ENCODE measurements at regions not wholly inside any gene's neighbourhood (a gene's known extent, or its start where the extent isn't known, plus 50 kb on each side); places are given as distances from the start of the nearest gene placed in this dataset.
"Not testable (repeated sequence)": the region's sequence is repeated elsewhere in the genome, so short reads cannot be mapped to it uniquely, and the experiment has no call there.

GRCh38 chr15:25136119-25136518 is 181.3 kb downstream of the SNRPN start:
- Histone ChIP-seq H3K4me1 (no peaks in the 10 kb centered on the region), H3K9me3 (no peaks in the 10 kb centered on the region), H3K4me2 (no peak overlapping the region), H3K9ac (no peak overlapping the region), H4K20me1 (no peaks in the 10 kb centered on the region), H3K27me3 (no peaks in the 10 kb centered on the region), H3K4me3 (no peak overlapping the region), H3K27ac (no peak overlapping the region), H3K36me3 (no peaks in the 10 kb centered on the region)
- no peak for TF ChIP-seq Cebpa-rat (IDR thresholded peaks at IDR 0.05)

DNA sequence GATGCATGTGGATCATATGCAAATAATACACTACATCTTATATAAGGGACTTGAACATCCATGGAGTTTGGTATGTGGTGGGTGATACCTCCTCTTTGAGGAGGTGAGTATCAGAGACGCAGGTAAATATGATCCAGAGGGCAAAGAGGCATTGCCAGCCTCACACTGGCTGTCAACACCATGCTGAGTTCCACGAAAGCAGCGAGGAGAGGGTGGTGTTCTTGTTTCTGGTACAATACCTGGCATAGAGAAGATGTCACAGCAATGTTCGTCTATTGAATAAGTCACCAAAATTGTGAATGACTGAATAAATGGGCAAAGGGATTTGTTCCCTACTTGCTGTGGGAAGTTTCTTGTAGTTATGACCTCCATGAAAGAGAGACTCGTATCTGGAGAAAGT is 182.2 kb downstream of the SNRPN start:
- no peaks in the 10 kb centered on the region for H3K27me3 ChIP-seq
- no peaks in the 10 kb centered on the region for H3K4me1 ChIP-seq
- H3K9me3 ChIP-seq, result no peaks in the 10 kb centered on the region
- no peak overlapping the region for H3K4me2 ChIP-seq
- no peak overlapping the region for H3K4me3 ChIP-seq
- no peaks in the 10 kb centered on the region for H4K20me1 ChIP-seq
- H3K9ac ChIP-seq, result no peak overlapping the region
- no peaks in the 10 kb centered on the region for H3K36me3 ChIP-seq
- H3K27ac ChIP-seq, result no peak overlapping the region
- TF ChIP-seq Cebpa-rat (IDR thresholded peaks at IDR 0.05), result no peak

- Histone ChIP-seq H3K9ac (no peak overlapping the region), H3K27ac (no peak overlapping the region), H3K4me3 (no peak overlapping the region), H3K36me3 (no peaks in the 10 kb centered on the region), H3K9me3 (peaks cover 59% of the 10 kb centered on the region), H3K27me3 (no peaks in the 10 kb centered on the region), H3K4me1 (no peaks in the 10 kb centered on the region), H3K4me2 (no peak overlapping the region), H4K20me1 (no peaks in the 10 kb centered on the region)
- no peak for TF ChIP-seq Cebpa-rat (IDR thresholded peaks at IDR 0.05)
Observed at GRCh38 chr15:25169318-25169717, 214.5 kb downstream of the SNRPN start.

- H3K9me3 ChIP-seq, result peaks cover 65% of the 10 kb centered on the region
- TF ChIP-seq Cebpa-rat (IDR thresholded peaks at IDR 0.05), result no peak
Observed at GRCh38 chr15:25170113-25170731, 215.4 kb downstream of the SNRPN start.

GRCh38 chr15:25170781-25171110 is 216.0 kb downstream of the SNRPN start:
- Histone ChIP-seq H3K4me1 (no peaks in the 10 kb centered on the region), H4K20me1 (no peaks in the 10 kb centered on the region), H3K9me3 (peaks cover 68% of the 10 kb centered on the region), H3K9ac (no peak overlapping the region), H3K27ac (no peak overlapping the region), H3K36me3 (no peaks in the 10 kb centered on the region), H3K4me2 (no peak overlapping the region), H3K27me3 (no peaks in the 10 kb centered on the region), H3K4me3 (no peak overlapping the region)
- no peak for TF ChIP-seq Cebpa-rat (IDR thresholded peaks at IDR 0.05)

More at GRCh38 chr15:25170113-25170731, 215.4 kb downstream of the SNRPN start:
- H3K9ac ChIP-seq, result no peak overlapping the region
- H3K4me3 ChIP-seq, result no peak overlapping the region
- no peaks in the 10 kb centered on the region for H3K4me1 ChIP-seq
- H3K27ac ChIP-seq, result no peak overlapping the region
- no peaks in the 10 kb centered on the region for H3K36me3 ChIP-seq
- no peaks in the 10 kb centered on the region for H4K20me1 ChIP-seq
- H3K4me2 ChIP-seq, result no peak overlapping the region
- no peaks in the 10 kb centered on the region for H3K27me3 ChIP-seq

DNA sequence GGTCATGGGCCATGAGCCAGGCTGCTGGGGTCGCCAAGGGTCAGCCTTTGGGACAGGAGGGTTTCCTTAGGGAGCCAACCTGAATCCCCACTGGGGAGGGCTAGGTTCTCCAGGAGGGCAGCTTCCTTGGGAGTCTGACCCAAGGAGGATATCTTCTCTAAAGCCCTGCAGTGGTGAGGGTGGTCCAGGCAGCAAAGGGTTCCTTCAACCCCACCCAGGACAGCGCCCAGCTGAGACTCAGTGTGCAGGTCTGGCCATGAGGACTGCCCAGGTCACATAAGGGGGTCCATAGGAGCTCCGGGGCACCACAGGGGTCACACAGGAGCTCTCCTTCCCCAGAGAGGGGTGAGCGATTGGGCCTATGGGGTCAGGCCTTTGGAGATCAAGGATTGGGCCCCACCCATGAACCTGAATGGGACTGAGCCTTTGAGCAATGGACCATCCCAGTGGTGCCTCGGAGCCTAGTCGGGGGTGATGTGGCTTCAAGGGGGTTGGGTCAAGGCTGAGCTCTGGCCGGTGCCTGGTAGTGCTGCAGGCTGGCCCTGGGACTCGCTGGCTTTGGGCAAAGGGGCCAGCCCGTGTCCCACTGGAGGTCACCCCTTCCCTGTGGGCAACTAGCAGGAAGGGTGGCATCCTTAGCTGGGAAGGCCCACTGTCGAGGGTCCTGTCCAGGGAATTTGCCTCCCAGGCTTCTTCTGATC is 216.5 kb downstream of the SNRPN start:
- no peak for TF ChIP-seq Cebpa-rat (IDR thresholded peaks at IDR 0.05)
- no peak overlapping the region for H3K9ac ChIP-seq
- H3K9me3 ChIP-seq, result peaks cover 73% of the 10 kb centered on the region
- H3K27ac ChIP-seq, result no peak overlapping the region
- H3K4me3 ChIP-seq, result no peak overlapping the region
- no peaks in the 10 kb centered on the region for H3K36me3 ChIP-seq
- no peak overlapping the region for H3K4me2 ChIP-seq
- H4K20me1 ChIP-seq, result no peaks in the 10 kb centered on the region
- H3K4me1 ChIP-seq, result no peaks in the 10 kb centered on the region
- H3K27me3 ChIP-seq, result no peaks in the 10 kb centered on the region

DNA sequence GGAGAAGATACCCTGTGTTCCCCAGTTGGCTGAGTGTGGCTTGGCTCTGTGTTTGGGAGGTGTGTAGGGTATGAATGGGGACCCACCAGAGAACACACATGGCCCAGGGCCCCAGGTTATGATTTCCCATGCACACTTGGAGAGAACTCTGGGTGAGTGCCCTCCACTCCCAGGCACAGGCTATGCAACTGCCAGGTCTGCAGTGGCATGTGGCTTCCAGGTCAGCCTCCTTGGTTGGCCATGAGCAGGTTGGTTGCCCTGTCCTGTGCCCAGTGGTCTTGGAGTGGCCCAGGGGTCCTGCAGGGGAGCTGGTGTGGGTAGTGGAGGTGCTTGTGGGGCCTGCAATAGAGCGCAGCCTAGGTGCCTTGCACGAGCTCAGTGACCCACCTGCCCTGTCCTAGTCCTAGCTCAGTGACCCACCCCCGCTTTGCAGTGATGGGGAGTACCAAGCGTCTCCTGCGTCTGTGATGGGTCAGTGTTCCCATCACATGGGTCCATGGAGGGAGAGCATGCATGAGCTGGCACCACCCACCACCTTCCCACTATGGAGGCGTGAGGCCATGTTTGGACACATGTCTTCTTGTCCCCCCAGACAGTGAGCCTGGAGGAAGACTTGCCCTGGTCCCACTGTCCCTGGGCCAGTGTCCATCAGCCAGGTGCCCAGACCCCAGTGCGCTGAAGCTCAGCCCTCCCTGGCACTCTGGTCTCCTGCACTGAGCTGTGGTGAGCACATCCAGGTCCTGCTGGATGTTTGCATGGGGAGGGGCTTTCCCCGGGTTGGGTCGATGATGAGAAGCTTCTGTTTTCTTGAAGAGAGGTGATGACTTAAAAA is 217.3 kb downstream of the SNRPN start:
- Histone ChIP-seq H3K4me2 (no peak overlapping the region), H3K27me3 (no peaks in the 10 kb centered on the region), H3K36me3 (no peaks in the 10 kb centered on the region), H3K4me1 (no peaks in the 10 kb centered on the region), H3K9ac (no peak overlapping the region), H4K20me1 (no peaks in the 10 kb centered on the region), H3K4me3 (no peak overlapping the region), H3K27ac (no peak overlapping the region), H3K9me3 (peaks cover 81% of the 10 kb centered on the region)
- no peak for TF ChIP-seq Cebpa-rat (IDR thresholded peaks at IDR 0.05)

DNA sequence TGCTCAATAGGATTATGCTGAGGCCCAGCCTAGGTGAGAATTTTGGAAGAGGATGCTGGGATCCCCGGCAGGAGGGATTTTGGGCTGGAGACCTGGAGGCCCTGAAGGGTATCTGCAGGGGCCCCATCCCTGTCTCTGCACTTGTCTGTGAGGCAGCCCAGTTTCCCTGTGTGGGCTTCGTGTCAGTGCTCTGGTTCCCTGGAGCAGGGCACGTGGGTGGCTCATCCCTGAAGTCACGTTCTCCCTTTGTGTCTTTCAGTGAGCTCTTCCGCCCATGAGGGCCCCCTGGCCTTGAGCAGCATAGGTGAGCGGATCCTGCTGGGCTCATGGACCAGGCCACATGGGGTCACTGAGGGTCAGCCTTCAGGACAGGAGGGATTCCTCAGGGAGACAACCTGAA is 217.9 kb downstream of the SNRPN start:
- H3K27me3 ChIP-seq, result no peaks in the 10 kb centered on the region
- H3K4me3 ChIP-seq, result no peak overlapping the region
- H3K4me2 ChIP-seq, result no peak overlapping the region
- H3K4me1 ChIP-seq, result no peaks in the 10 kb centered on the region
- no peaks in the 10 kb centered on the region for H4K20me1 ChIP-seq
- H3K9me3 ChIP-seq, result peaks cover 87% of the 10 kb centered on the region
- no peaks in the 10 kb centered on the region for H3K36me3 ChIP-seq
- no peak for TF ChIP-seq Cebpa-rat (IDR thresholded peaks at IDR 0.05)
- no peak overlapping the region for H3K27ac ChIP-seq
- H3K9ac ChIP-seq, result no peak overlapping the region

GRCh38 chr15:25173241-25174028 is 218.6 kb downstream of the SNRPN start:
- Histone ChIP-seq H3K9ac (no peak overlapping the region), H3K27me3 (no peaks in the 10 kb centered on the region), H3K9me3 (peaks cover 95% of the 10 kb centered on the region), H4K20me1 (no peaks in the 10 kb centered on the region), H3K27ac (no peak overlapping the region), H3K4me2 (no peak overlapping the region), H3K36me3 (no peaks in the 10 kb centered on the region), H3K4me3 (no peak overlapping the region; the same call in 1 of the 2 replicates), H3K4me1 (no peaks in the 10 kb centered on the region)
- no peak for TF ChIP-seq Cebpa-rat (IDR thresholded peaks at IDR 0.05)

GRCh38 chr15:25174149-25174548 is 219.4 kb downstream of the SNRPN start:
- not testable (repeated sequence) for H3K9ac ChIP-seq, H3K4me3 ChIP-seq, H3K27ac ChIP-seq, H4K20me1 ChIP-seq, H3K4me2 ChIP-seq, H3K4me1 ChIP-seq, H3K27me3 ChIP-seq, H3K36me3 ChIP-seq
- H3K9me3 ChIP-seq, result peaks cover 100% of the 10 kb centered on the region

All from BLaER1 (cell line).